ENCODE measurements at regions not wholly inside any gene's neighbourhood (a gene's known extent, or its start where the extent isn't known, plus 50 kb on each side); places are given as distances from the start of the nearest gene placed in this dataset.

DNA sequence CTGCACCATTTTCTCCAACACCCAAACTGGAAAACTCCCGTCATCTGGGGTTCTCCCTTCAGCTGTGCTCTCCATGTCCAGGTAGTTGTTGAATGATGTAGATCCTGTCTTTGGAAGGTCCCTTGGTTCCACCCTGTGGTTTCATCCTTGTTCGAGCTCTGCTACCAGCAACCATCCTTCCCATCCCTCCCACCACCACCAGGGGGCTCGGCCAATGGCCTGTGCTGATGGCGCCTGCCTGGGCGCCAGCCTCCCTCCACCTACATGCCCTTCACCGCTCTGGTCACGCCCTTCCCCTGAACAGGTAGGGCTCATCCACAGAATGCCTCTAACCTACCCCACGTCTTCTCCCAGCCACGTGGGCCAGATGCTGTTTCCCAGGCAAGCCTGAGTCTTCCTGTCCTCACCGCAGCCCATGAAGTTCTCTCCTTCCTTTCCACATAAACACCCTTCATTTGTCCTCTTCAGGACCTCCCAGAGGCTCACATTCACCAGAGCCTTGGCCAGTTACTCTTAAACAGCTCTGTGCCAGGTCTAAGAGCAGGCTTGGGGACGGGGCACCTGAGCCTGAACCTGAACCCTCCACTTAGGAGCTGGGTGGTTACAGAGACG is 75.1 kb upstream of the DUSP22 start (continued):
- TF ChIP-seq, protein P1, sequence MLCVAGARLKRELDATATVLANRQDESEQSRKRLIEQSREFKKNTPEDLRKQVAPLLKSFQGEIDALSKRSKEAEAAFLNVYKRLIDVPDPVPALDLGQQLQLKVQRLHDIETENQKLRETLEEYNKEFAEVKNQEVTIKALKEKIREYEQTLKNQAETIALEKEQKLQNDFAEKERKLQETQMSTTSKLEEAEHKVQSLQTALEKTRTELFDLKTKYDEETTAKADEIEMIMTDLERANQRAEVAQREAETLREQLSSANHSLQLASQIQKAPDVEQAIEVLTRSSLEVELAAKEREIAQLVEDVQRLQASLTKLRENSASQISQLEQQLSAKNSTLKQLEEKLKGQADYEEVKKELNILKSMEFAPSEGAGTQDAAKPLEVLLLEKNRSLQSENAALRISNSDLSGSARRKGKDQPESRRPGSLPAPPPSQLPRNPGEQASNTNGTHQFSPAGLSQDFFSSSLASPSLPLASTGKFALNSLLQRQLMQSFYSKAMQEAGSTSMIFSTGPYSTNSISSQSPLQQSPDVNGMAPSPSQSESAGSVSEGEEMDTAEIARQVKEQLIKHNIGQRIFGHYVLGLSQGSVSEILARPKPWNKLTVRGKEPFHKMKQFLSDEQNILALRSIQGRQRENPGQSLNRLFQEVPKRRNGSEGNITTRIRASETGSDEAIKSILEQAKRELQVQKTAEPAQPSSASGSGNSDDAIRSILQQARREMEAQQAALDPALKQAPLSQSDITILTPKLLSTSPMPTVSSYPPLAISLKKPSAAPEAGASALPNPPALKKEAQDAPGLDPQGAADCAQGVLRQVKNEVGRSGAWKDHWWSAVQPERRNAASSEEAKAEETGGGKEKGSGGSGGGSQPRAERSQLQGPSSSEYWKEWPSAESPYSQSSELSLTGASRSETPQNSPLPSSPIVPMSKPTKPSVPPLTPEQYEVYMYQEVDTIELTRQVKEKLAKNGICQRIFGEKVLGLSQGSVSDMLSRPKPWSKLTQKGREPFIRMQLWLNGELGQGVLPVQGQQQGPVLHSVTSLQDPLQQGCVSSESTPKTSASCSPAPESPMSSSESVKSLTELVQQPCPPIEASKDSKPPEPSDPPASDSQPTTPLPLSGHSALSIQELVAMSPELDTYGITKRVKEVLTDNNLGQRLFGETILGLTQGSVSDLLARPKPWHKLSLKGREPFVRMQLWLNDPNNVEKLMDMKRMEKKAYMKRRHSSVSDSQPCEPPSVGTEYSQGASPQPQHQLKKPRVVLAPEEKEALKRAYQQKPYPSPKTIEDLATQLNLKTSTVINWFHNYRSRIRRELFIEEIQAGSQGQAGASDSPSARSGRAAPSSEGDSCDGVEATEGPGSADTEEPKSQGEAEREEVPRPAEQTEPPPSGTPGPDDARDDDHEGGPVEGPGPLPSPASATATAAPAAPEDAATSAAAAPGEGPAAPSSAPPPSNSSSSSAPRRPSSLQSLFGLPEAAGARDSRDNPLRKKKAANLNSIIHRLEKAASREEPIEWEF (IDR thresholded peaks at IDR 0.05; ENCODE audit: insufficient replicate concordance, low read depth, low read length) = no peak
- TF ChIP-seq, protein P2, sequence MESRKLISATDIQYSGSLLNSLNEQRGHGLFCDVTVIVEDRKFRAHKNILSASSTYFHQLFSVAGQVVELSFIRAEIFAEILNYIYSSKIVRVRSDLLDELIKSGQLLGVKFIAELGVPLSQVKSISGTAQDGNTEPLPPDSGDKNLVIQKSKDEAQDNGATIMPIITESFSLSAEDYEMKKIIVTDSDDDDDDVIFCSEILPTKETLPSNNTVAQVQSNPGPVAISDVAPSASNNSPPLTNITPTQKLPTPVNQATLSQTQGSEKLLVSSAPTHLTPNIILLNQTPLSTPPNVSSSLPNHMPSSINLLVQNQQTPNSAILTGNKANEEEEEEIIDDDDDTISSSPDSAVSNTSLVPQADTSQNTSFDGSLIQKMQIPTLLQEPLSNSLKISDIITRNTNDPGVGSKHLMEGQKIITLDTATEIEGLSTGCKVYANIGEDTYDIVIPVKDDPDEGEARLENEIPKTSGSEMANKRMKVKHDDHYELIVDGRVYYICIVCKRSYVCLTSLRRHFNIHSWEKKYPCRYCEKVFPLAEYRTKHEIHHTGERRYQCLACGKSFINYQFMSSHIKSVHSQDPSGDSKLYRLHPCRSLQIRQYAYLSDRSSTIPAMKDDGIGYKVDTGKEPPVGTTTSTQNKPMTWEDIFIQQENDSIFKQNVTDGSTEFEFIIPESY (IDR thresholded peaks at IDR 0.05) = peak; percentile 100
- TF ChIP-seq LARP7 (IDR thresholded peaks at IDR 0.05) = no peak
- TF ChIP-seq BRCA1 (IDR thresholded peaks at IDR 0.05; ENCODE audit: low read depth, low read length) = no peak
- TF ChIP-seq PAX8 (IDR thresholded peaks at IDR 0.05) = no peak
- no peak for TF ChIP-seq CBX3 (IDR thresholded peaks at IDR 0.05; ENCODE audit: borderline replicate concordance, low read depth)
- peak; percentile 91 for TF ChIP-seq YY1 (IDR thresholded peaks at IDR 0.05; ENCODE audit: low read depth, low read length)
- no peak for TF ChIP-seq ZBED1 (IDR thresholded peaks at IDR 0.05; ENCODE audit: borderline replicate concordance)
- no peak for TF ChIP-seq SMARCA5 (IDR thresholded peaks at IDR 0.05)
- TF ChIP-seq SIN3A (IDR thresholded peaks at IDR 0.05; ENCODE audit: low read depth, low read length) = no peak
- TF ChIP-seq ZNF687 (IDR thresholded peaks at IDR 0.05) = no peak
- TF ChIP-seq TCF12 (IDR thresholded peaks at IDR 0.05; ENCODE audit: low read depth, low read length) = 0 out of 2 replicates have a peak, but pooled peaks have one; percentile 29
- no peak for TF ChIP-seq POLR2A (IDR thresholded peaks at IDR 0.05; ENCODE audit: low read depth, low read length)
